HEK293 (cell line): ENCODE measurements at regions not wholly inside any gene's neighbourhood (a gene's known extent, or its start where the extent isn't known, plus 50 kb on each side); places are given as distances from the start of the nearest gene placed in this dataset.
A peak's percentile ranks its signal among the peaks of the same experiment; 100 is the strongest.

ENCODE experiments used
- CTCF ChIA-PET: fragments of 350-600 bp; formaldehyde crosslinking; extraction: SDS; loops from one replicate; lab custom pipeline; 2021; ENCODE audit warnings: antibody characterized with exemption; lab: Yijun Ruan, JAX
- POLR2A ChIA-PET: fragments of 300-600 bp; formaldehyde crosslinking; extraction: SDS; loops from one replicate; lab custom pipeline; 2020; ENCODE audit warnings: antibody characterized with exemption, inconsistent platforms; lab: Yijun Ruan, JAX
- H3K27ac ChIP-seq: fragments of 200-500 bp; sonication (Bioruptor generic); 2 replicates; pipeline ENCODE4 v1.5.1; 2014; ENCODE audit warnings: low read depth, low read length, control low read depth, inconsistent platforms; ENCODE audit errors: extremely low read depth
- H3K36me3 ChIP-seq, 2 experiments: fragments of 200-500 bp in 1 of 2; sonication (Bioruptor generic) in 1 of 2; 1 replicate in 1 of 2; 2 replicates in 1 of 2; pipeline ENCODE4 v1.5.1; 2014 to 2017; ENCODE audit warnings: inconsistent platforms in 2 of 2, low read length in 2 of 2; ENCODE audit not compliant: control insufficient read depth in 2 of 2, insufficient read depth in 1 of 2
- H3K4me1 ChIP-seq: fragments of 200-500 bp; sonication (Bioruptor generic); 2 replicates; pipeline ENCODE4 v1.5.1; 2014; ENCODE audit warnings: mild to moderate bottlenecking, low read length, inconsistent platforms; ENCODE audit not compliant: control insufficient read depth, insufficient read depth
- H3K4me3 ChIP-seq: 2 replicates; pipeline ENCODE4 v1.5.1; 2011; ENCODE audit warnings: low read depth, mild to moderate bottlenecking, control low read depth, low read length, moderate library complexity
- H3K9me3 ChIP-seq: fragments of 200-500 bp; sonication (Bioruptor generic); 2 replicates; pipeline ENCODE4 v1.5.1; 2014; ENCODE audit warnings: low read depth, low read length, inconsistent platforms; ENCODE audit not compliant: control insufficient read depth, insufficient read depth
- FEZF1 ChIP-seq: fragments of 450-650 bp; formaldehyde crosslinking; IDR thresholded peaks from 2 replicates; pipeline ENCODE4 v1.5.1; 2016; ENCODE audit warnings: missing biosample characterization, missing genetic modification characterization
- OVOL3 ChIP-seq: fragments of 450-650 bp; formaldehyde crosslinking; IDR thresholded peaks from 2 replicates; pipeline ENCODE4 v1.5.1; 2016; ENCODE audit warnings: missing biosample characterization, missing genetic modification characterization
- SETDB1 ChIP-seq: IDR thresholded peaks from one replicate; pipeline ENCODE4 v1.6.1; 2017; ENCODE audit warnings: mild to moderate bottlenecking, low read length, moderate library complexity, mixed read lengths; ENCODE audit not compliant: insufficient read length
- ZFHX2 ChIP-seq: fragments of 450-650 bp; formaldehyde crosslinking; conservative IDR thresholded peaks from 2 replicates; pipeline ENCODE4 v1.5.1; 2016; ENCODE audit warnings: missing biosample characterization, missing genetic modification characterization
- ZNF184 ChIP-seq: fragments of 450-650 bp; IDR thresholded peaks from 2 replicates; pipeline ENCODE4 v1.5.1; 2018; ENCODE audit warnings: missing biosample characterization, mild to moderate bottlenecking, missing genetic modification characterization
- ZNF214 ChIP-seq: fragments of 450-650 bp; formaldehyde crosslinking; IDR thresholded peaks from 2 replicates; pipeline ENCODE4 v1.5.1; 2017; ENCODE audit warnings: missing biosample characterization, mild to moderate bottlenecking, missing genetic modification characterization, borderline replicate concordance
- ZNF791 ChIP-seq: fragments of 450-650 bp; formaldehyde crosslinking; IDR thresholded peaks from 2 replicates; pipeline ENCODE4 v1.5.1; 2016; ENCODE audit warnings: missing biosample characterization, missing genetic modification characterization
- ZSCAN30 ChIP-seq: fragments of 450-650 bp; IDR thresholded peaks from 2 replicates; pipeline ENCODE4 v1.5.1; 2018; ENCODE audit warnings: missing biosample characterization, mild to moderate bottlenecking, missing genetic modification characterization, moderate library complexity
- TF ChIP-seq, protein P1 (sequence below): fragments of 450-650 bp; formaldehyde crosslinking; conservative IDR thresholded peaks from 2 replicates; pipeline ENCODE4 v1.5.1; 2016; ENCODE audit warnings: low read depth, missing biosample characterization, missing genetic modification characterization
- TF ChIP-seq, protein P2 (sequence below): fragments of 450-650 bp; formaldehyde crosslinking; IDR thresholded peaks from 2 replicates; pipeline ENCODE4 v1.5.1; 2017; ENCODE audit warnings: missing biosample characterization, missing genetic modification characterization
- TF ChIP-seq, protein P3 (sequence below): fragments of 450-650 bp; formaldehyde crosslinking; IDR thresholded peaks from 2 replicates; pipeline ENCODE4 v1.5.1; 2016; ENCODE audit warnings: missing biosample characterization, missing genetic modification characterization
- TF ChIP-seq, protein P4 (sequence below): fragments of 450-650 bp; formaldehyde crosslinking; IDR thresholded peaks from 2 replicates; pipeline ENCODE4 v1.5.1; 2017; ENCODE audit warnings: missing biosample characterization, missing genetic modification characterization
- TF ChIP-seq, protein P5 (sequence below): fragments of 450-650 bp; formaldehyde crosslinking; IDR thresholded peaks from 2 replicates; pipeline ENCODE4 v1.5.1; 2016; ENCODE audit warnings: missing biosample characterization, missing genetic modification characterization

DNA sequence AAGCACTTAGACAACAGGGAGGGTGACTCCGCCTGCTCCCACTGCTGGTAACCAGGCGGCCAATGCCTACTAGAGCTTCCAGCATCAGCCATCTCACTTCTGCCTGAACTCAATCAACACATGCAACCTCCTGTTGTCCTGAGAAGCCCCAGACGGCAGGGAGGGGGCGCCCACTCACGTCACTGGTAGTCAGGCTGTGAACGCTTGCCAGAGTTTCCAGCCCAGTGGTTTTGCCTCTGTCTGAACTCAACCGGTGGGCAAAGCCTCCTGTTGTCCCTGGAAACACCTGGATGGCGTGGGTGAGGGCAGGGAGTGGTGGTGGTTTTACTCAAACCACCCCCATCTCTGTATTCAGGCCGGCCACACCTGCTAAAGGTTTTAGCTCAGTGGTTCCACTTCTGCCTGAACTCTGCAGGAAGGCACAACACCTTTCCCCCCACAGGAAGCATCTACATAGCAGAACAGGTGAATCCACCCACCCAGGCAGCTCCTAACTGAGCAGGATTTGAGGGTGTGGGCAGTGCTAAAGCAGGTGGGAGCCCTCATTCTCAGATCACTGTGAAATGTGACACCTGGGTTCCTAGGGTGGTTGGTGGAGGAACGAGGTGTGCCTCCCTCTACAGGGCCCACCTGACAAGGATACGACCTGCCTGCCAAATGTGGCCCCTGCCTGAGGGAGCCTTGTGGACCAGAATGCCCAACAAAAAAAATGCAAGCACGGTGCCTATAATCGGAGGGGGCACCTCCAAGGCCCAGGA is 563.0 kb upstream of the SEMA3D start:
- H3K4me3 ChIP-seq, result no peak overlapping the region
- TF ChIP-seq, protein P1, sequence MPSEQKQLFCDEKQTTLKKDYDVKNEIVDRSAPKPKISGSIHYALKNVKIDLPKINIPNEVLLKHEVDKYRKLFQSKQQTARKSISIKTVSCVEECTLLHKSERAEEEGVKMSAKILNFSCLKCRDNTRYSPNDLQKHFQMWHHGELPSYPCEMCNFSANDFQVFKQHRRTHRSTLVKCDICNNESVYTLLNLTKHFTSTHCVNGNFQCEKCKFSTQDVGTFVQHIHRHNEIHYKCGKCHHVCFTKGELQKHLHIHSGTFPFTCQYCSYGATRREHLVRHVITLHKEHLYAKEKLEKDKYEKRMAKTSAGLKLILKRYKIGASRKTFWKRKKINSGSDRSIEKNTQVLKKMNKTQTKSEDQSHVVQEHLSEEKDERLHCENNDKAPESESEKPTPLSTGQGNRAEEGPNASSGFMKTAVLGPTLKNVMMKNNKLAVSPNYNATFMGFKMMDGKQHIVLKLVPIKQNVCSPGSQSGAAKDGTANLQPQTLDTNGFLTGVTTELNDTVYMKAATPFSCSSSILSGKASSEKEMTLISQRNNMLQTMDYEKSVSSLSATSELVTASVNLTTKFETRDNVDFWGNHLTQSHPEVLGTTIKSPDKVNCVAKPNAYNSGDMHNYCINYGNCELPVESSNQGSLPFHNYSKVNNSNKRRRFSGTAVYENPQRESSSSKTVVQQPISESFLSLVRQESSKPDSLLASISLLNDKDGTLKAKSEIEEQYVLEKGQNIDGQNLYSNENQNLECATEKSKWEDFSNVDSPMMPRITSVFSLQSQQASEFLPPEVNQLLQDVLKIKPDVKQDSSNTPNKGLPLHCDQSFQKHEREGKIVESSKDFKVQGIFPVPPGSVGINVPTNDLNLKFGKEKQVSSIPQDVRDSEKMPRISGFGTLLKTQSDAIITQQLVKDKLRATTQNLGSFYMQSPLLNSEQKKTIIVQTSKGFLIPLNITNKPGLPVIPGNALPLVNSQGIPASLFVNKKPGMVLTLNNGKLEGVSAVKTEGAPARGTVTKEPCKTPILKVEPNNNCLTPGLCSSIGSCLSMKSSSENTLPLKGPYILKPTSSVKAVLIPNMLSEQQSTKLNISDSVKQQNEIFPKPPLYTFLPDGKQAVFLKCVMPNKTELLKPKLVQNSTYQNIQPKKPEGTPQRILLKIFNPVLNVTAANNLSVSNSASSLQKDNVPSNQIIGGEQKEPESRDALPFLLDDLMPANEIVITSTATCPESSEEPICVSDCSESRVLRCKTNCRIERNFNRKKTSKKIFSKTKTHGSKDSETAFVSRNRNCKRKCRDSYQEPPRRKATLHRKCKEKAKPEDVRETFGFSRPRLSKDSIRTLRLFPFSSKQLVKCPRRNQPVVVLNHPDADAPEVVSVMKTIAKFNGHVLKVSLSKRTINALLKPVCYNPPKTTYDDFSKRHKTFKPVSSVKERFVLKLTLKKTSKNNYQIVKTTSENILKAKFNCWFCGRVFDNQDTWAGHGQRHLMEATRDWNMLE (tag by site-specific recombination), result no peak
- POLR2A ChIA-PET, result no interaction called here
- CTCF ChIA-PET, result interaction anchor here (0.7 to 1.5 kb wide), 12 partner anchors 10 to 1005 kb away, joined by 3 to 5 read pairs (median 3); no protein-coding TSS in a partner anchor
- H3K27ac ChIP-seq, result no peak overlapping the region
- H3K4me1 ChIP-seq, result no peaks in the 10 kb centered on the region
- H3K9me3 ChIP-seq, result no peaks in the 10 kb centered on the region
- H3K36me3 ChIP-seq, result no peaks in the 10 kb centered on the region

DNA sequence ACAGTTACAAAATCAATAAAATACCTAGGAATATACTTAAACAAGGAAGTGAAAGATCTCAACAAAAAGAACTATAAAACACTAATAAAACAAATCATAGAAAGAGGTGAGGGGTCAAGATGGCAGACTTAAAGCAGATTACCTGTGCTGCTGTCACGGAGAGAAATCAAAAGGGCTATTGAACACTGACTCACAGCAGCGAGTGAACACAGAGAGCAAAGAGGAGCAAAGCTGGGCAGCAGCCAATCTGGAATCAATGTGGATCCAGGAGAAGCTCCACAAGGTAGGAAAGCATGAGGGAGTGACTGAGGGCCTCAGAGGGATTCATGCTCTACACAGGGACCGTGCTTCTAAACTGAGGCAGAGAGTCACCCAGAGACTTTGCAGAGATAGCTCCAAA is 562.0 kb upstream of the SEMA3D start:
- H3K27ac ChIP-seq, result no peak overlapping the region
- H3K4me1 ChIP-seq, result no peaks in the 10 kb centered on the region
- H3K36me3 ChIP-seq, result no peaks in the 10 kb centered on the region
- H3K9me3 ChIP-seq, result no peaks in the 10 kb centered on the region
- CTCF ChIA-PET, result interaction anchor here (0.6 to 1.5 kb wide), 3 partner anchors 81 to 718 kb away, joined by 3 to 5 read pairs (median 5); no protein-coding TSS in a partner anchor
- no peak overlapping the region for H3K4me3 ChIP-seq
- TF ChIP-seq, protein P2, sequence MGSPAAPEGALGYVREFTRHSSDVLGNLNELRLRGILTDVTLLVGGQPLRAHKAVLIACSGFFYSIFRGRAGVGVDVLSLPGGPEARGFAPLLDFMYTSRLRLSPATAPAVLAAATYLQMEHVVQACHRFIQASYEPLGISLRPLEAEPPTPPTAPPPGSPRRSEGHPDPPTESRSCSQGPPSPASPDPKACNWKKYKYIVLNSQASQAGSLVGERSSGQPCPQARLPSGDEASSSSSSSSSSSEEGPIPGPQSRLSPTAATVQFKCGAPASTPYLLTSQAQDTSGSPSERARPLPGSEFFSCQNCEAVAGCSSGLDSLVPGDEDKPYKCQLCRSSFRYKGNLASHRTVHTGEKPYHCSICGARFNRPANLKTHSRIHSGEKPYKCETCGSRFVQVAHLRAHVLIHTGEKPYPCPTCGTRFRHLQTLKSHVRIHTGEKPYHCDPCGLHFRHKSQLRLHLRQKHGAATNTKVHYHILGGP (tag by site-specific recombination), result no peak
- TF ChIP-seq ZSCAN30 (tag by site-specific recombination) (no peak), SETDB1 (no peak), ZFHX2 (tag by site-specific recombination) (no peak), ZNF214 (tag by site-specific recombination) (no peak)
- TF ChIP-seq, protein P3, sequence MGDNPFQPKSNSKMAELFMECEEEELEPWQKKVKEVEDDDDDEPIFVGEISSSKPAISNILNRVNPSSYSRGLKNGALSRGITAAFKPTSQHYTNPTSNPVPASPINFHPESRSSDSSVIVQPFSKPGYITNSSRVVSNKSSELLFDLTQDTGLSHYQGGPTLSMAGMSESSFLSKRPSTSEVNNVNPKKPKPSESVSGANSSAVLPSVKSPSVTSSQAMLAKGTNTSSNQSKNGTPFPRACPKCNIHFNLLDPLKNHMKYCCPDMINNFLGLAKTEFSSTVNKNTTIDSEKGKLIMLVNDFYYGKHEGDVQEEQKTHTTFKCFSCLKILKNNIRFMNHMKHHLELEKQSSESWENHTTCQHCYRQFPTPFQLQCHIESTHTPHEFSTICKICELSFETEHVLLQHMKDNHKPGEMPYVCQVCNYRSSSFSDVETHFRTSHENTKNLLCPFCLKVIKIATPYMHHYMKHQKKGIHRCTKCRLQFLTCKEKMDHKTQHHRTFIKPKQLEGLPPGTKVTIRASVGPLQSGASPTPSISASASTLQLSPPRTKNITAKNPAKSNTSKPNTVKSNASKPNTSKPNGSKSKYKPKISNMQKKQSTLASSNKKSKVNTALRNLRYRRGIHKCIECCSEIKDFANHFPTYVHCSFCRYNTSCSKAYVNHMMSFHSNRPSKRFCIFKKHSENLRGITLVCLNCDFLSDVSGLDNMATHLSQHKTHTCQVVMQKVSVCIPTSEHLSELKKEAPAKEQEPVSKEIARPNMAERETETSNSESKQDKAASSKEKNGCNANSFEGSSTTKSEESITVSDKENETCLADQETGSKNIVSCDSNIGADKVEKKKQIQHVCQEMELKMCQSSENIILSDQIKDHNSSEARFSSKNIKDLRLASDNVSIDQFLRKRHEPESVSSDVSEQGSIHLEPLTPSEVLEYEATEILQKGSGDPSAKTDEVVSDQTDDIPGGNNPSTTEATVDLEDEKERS, result no peak
- TF ChIP-seq, protein P4, sequence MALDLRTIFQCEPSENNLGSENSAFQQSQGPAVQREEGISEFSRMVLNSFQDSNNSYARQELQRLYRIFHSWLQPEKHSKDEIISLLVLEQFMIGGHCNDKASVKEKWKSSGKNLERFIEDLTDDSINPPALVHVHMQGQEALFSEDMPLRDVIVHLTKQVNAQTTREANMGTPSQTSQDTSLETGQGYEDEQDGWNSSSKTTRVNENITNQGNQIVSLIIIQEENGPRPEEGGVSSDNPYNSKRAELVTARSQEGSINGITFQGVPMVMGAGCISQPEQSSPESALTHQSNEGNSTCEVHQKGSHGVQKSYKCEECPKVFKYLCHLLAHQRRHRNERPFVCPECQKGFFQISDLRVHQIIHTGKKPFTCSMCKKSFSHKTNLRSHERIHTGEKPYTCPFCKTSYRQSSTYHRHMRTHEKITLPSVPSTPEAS (tag by site-specific recombination), result no peak
- POLR2A ChIA-PET, result no interaction called here

DNA sequence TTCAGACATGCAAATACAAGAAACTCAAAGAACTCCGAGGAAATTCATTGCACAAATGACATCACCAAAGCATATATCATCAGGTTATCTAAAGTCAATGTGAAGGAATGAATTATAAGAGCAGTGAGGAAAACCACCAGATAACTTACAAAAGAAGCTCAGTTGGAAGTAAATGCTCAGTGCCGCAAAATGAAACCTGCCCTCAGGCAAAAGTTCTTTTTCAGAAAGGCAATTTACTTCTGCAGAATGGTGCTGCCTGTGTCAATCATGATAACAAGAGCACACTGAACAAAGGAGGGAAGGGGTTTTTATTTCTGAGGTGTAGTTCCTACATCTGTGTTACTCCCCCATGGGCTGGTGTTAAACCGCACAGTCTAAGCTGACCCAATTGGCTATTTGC is 550.6 kb upstream of the SEMA3D start:
- H3K4me3 ChIP-seq, result no peak overlapping the region
- ChIA-PET CTCF (interaction anchor here (1.2 kb wide), 1 partner anchor 14 kb away, joined by 3 read pairs; no protein-coding TSS in a partner anchor), POLR2A (no interaction called here)
- no peaks in the 10 kb centered on the region for H3K36me3 ChIP-seq
- H3K4me1 ChIP-seq, result no peaks in the 10 kb centered on the region
- no peaks in the 10 kb centered on the region for H3K9me3 ChIP-seq
- H3K27ac ChIP-seq, result no peak overlapping the region
- TF ChIP-seq FEZF1 (tag by site-specific recombination) (peak; percentile 75), ZNF791 (no peak), ZNF184 (tag by site-specific recombination) (no peak), OVOL3 (tag by site-specific recombination) (no peak)
- TF ChIP-seq, protein P5, sequence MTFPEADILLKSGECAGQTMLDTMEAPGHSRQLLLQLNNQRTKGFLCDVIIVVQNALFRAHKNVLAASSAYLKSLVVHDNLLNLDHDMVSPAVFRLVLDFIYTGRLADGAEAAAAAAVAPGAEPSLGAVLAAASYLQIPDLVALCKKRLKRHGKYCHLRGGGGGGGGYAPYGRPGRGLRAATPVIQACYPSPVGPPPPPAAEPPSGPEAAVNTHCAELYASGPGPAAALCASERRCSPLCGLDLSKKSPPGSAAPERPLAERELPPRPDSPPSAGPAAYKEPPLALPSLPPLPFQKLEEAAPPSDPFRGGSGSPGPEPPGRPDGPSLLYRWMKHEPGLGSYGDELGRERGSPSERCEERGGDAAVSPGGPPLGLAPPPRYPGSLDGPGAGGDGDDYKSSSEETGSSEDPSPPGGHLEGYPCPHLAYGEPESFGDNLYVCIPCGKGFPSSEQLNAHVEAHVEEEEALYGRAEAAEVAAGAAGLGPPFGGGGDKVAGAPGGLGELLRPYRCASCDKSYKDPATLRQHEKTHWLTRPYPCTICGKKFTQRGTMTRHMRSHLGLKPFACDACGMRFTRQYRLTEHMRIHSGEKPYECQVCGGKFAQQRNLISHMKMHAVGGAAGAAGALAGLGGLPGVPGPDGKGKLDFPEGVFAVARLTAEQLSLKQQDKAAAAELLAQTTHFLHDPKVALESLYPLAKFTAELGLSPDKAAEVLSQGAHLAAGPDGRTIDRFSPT, result no peak
